ENCODE measurements at regions not wholly inside any gene's neighbourhood (a gene's known extent, or its start where the extent isn't known, plus 50 kb on each side); places are given as distances from the start of the nearest gene placed in this dataset.

- TF ChIP-seq JUND (IDR thresholded peaks at IDR 0.05; ENCODE audit: low read depth) = no peak
- in situ Hi-C loops (cut with HindIII; ENCODE audit: low pct_unique_long_range_greater_than_20kb, low sequenced_read_pairs) = no loop called here
- DNase-seq (ENCODE audit: low read depth in 1 of 2, low spot score in 1 of 2) = no peak
These were observed 1894.5 kb upstream of the PIK3C3 start for GRCh38 chr18:40060562-40060961.

- in situ Hi-C loops (cut with HindIII; ENCODE audit: low pct_unique_long_range_greater_than_20kb, low sequenced_read_pairs) = no loop called here
- DNase-seq (ENCODE audit: low read depth in 1 of 2, low spot score in 1 of 2) = no peak
- TF ChIP-seq JUND (IDR thresholded peaks at IDR 0.05; ENCODE audit: low read depth) = no peak
These were observed 1896.0 kb upstream of the PIK3C3 start for GRCh38 chr18:40058811-40059570.

- TF ChIP-seq JUND (IDR thresholded peaks at IDR 0.05; ENCODE audit: low read depth) = no peak
- no peak for DNase-seq (ENCODE audit: low read depth in 1 of 2, low spot score in 1 of 2)
- in situ Hi-C loops (cut with HindIII; ENCODE audit: low pct_unique_long_range_greater_than_20kb, low sequenced_read_pairs) = no loop called here
These were observed 1898.8 kb upstream of the PIK3C3 start for GRCh38 chr18:40056079-40056692.

- TF ChIP-seq JUND (IDR thresholded peaks at IDR 0.05; ENCODE audit: low read depth) = no peak
- DNase-seq (ENCODE audit: low read depth in 1 of 2, low spot score in 1 of 2) = no peak
- in situ Hi-C loops (cut with HindIII; ENCODE audit: low pct_unique_long_range_greater_than_20kb, low sequenced_read_pairs) = no loop called here
These were observed 1899.8 kb upstream of the PIK3C3 start for GRCh38 chr18:40055262-40055661.

GRCh38 chr18:40049716-40050115 lies 1905.3 kb upstream of the PIK3C3 start:
- TF ChIP-seq JUND (IDR thresholded peaks at IDR 0.05; ENCODE audit: low read depth) = no peak
- in situ Hi-C loops (cut with HindIII; ENCODE audit: low pct_unique_long_range_greater_than_20kb, low sequenced_read_pairs) = no loop called here
- no peak for DNase-seq (ENCODE audit: low read depth in 1 of 2, low spot score in 1 of 2)

GRCh38 chr18:40048886-40049650 lies 1906.0 kb upstream of the PIK3C3 start:
- no peak for TF ChIP-seq JUND (IDR thresholded peaks at IDR 0.05; ENCODE audit: low read depth)

GRCh38 chr18:40048253-40048652 lies 1906.8 kb upstream of the PIK3C3 start:
- DNase-seq (ENCODE audit: low read depth in 1 of 2, low spot score in 1 of 2) = no peak
- in situ Hi-C loops (cut with HindIII; ENCODE audit: low pct_unique_long_range_greater_than_20kb, low sequenced_read_pairs) = no loop called here
- TF ChIP-seq JUND (IDR thresholded peaks at IDR 0.05; ENCODE audit: low read depth) = no peak

More at GRCh38 chr18:40048886-40049650, 1906.0 kb upstream of the PIK3C3 start:
- in situ Hi-C loops (cut with HindIII; ENCODE audit: low pct_unique_long_range_greater_than_20kb, low sequenced_read_pairs) = no loop called here
- DNase-seq (ENCODE audit: low read depth in 1 of 2, low spot score in 1 of 2) = no peak

- no peak for DNase-seq (ENCODE audit: low read depth in 1 of 2, low spot score in 1 of 2)
- no peak for TF ChIP-seq JUND (IDR thresholded peaks at IDR 0.05; ENCODE audit: low read depth)
- in situ Hi-C loops (cut with HindIII; ENCODE audit: low pct_unique_long_range_greater_than_20kb, low sequenced_read_pairs) = no loop called here
These were observed 1908.4 kb upstream of the PIK3C3 start for GRCh38 chr18:40046596-40046995.

- in situ Hi-C loops (cut with HindIII; ENCODE audit: low pct_unique_long_range_greater_than_20kb, low sequenced_read_pairs) = no loop called here
- TF ChIP-seq JUND (IDR thresholded peaks at IDR 0.05; ENCODE audit: low read depth) = no peak
- DNase-seq (ENCODE audit: low read depth in 1 of 2, low spot score in 1 of 2) = no peak
These were observed 1913.1 kb upstream of the PIK3C3 start for GRCh38 chr18:40041951-40042350.

GRCh38 chr18:40040574-40040973 lies 1914.5 kb upstream of the PIK3C3 start:
- DNase-seq (ENCODE audit: low read depth in 1 of 2, low spot score in 1 of 2) = no peak
- no peak for TF ChIP-seq JUND (IDR thresholded peaks at IDR 0.05; ENCODE audit: low read depth)
- in situ Hi-C loops (cut with HindIII; ENCODE audit: low pct_unique_long_range_greater_than_20kb, low sequenced_read_pairs) = no loop called here

GRCh38 chr18:40037356-40037755 lies 1917.7 kb upstream of the PIK3C3 start:
- in situ Hi-C loops (cut with HindIII; ENCODE audit: low pct_unique_long_range_greater_than_20kb, low sequenced_read_pairs) = no loop called here
- no peak for DNase-seq (ENCODE audit: low read depth in 1 of 2, low spot score in 1 of 2)
- TF ChIP-seq JUND (IDR thresholded peaks at IDR 0.05; ENCODE audit: low read depth) = no peak

- no peak for TF ChIP-seq JUND (IDR thresholded peaks at IDR 0.05; ENCODE audit: low read depth)
- no peak for DNase-seq (ENCODE audit: low read depth in 1 of 2, low spot score in 1 of 2)
- in situ Hi-C loops (cut with HindIII; ENCODE audit: low pct_unique_long_range_greater_than_20kb, low sequenced_read_pairs) = no loop called here
These were observed 1918.2 kb upstream of the PIK3C3 start for GRCh38 chr18:40036861-40037260.

- TF ChIP-seq JUND (IDR thresholded peaks at IDR 0.05; ENCODE audit: low read depth) = no peak
- in situ Hi-C loops (cut with HindIII; ENCODE audit: low pct_unique_long_range_greater_than_20kb, low sequenced_read_pairs) = no loop called here
These were observed 1919.1 kb upstream of the PIK3C3 start for GRCh38 chr18:40035966-40036365.

More at GRCh38 chr18:40035966-40036365, 1919.1 kb upstream of the PIK3C3 start:
- DNase-seq (ENCODE audit: low read depth in 1 of 2, low spot score in 1 of 2) = no peak

Data from T47D (cell line).